Endodermal cell (in vitro differentiated cells): ENCODE measurements at regions not wholly inside any gene's neighbourhood (a gene's known extent, or its start where the extent isn't known, plus 50 kb on each side); places are given as distances from the start of the nearest gene placed in this dataset.

Experiments used
- DNase-seq: peaks from one replicate; pipeline ENCODE4 v3.0.0-alpha.2; 2017
- H3K27ac ChIP-seq: 2 replicates; pipeline ENCODE4 v1.5.1; 2013; ENCODE audit warnings: mild to moderate bottlenecking, low read depth, low read length, moderate library complexity
- H3K27me3 ChIP-seq: 2 replicates; pipeline ENCODE4 v1.6.1; 2013; ENCODE audit warnings: mild to moderate bottlenecking, low read length, moderate library complexity; ENCODE audit not compliant: insufficient read depth, control insufficient read depth, poor library complexity, severe bottlenecking
- H3K36me3 ChIP-seq: 2 replicates; pipeline ENCODE4 v1.7.0; 2013; ENCODE audit warnings: mild to moderate bottlenecking, low read length, moderate library complexity; ENCODE audit not compliant: control insufficient read depth, insufficient read depth
- H3K4me1 ChIP-seq: one replicate; pipeline ENCODE4 v1.7.0; 2013; ENCODE audit warnings: low read length; ENCODE audit not compliant: control insufficient read depth, insufficient read depth
- H3K4me3 ChIP-seq: 2 replicates; pipeline ENCODE4 v1.5.1; 2013; ENCODE audit warnings: mild to moderate bottlenecking, low read length, moderate library complexity
- H3K9ac ChIP-seq: 2 replicates; pipeline ENCODE4 v1.6.1; 2013; ENCODE audit warnings: mild to moderate bottlenecking, low read length, moderate library complexity; ENCODE audit not compliant: poor library complexity, severe bottlenecking; ENCODE audit errors: extremely low read depth
- H3K9me3 ChIP-seq: 2 replicates; pipeline ENCODE4 v1.6.1; 2013; ENCODE audit warnings: mild to moderate bottlenecking, low read length, moderate library complexity; ENCODE audit not compliant: control insufficient read depth
- H3K27ac Mint-ChIP-seq: 2 replicates; pipeline ENCODE4 v1.8.0; 2020; ENCODE audit warnings: mixed read lengths
- H3K27me3 Mint-ChIP-seq: 2 replicates; pipeline ENCODE4 v1.8.0; 2021; ENCODE audit warnings: mild to moderate bottlenecking, mixed read lengths; ENCODE audit not compliant: insufficient read depth
- H3K36me3 Mint-ChIP-seq: 2 replicates; pipeline ENCODE4 v1.8.0; 2020; ENCODE audit warnings: low read depth, mixed read lengths
- H3K4me1 Mint-ChIP-seq: 2 replicates; pipeline ENCODE4 v1.8.0; 2020; ENCODE audit warnings: mixed read lengths
- H3K4me3 Mint-ChIP-seq: 2 replicates; pipeline ENCODE4 v1.8.0; 2020; ENCODE audit warnings: mild to moderate bottlenecking, moderate library complexity, mixed read lengths
- H3K9me3 Mint-ChIP-seq: 2 replicates; pipeline ENCODE4 v1.8.0; 2020; ENCODE audit warnings: mild to moderate bottlenecking, mixed read lengths
- WGBS, 2 experiments: methylation state at CpG; one replicate each; pipeline versions ENCODE4 v1.1.5 to v1.1.7; 2013; ENCODE audit warnings: missing lambda C conversion rate in 2 of 2, mixed read lengths in 1 of 2; ENCODE audit not compliant: insufficient coverage in 1 of 2, insufficient read length in 1 of 2; 5-methylcytosine and 5-hydroxymethylcytosine counted together
- TF ChIP-seq, protein P1 (sequence below): fragments of 200-600 bp; sonication (generic); conservative IDR thresholded peaks from 2 replicates; pipeline ENCODE4 v1.5.0; 2021; ENCODE audit warnings: antibody characterized with exemption, mild to moderate bottlenecking

DNA sequence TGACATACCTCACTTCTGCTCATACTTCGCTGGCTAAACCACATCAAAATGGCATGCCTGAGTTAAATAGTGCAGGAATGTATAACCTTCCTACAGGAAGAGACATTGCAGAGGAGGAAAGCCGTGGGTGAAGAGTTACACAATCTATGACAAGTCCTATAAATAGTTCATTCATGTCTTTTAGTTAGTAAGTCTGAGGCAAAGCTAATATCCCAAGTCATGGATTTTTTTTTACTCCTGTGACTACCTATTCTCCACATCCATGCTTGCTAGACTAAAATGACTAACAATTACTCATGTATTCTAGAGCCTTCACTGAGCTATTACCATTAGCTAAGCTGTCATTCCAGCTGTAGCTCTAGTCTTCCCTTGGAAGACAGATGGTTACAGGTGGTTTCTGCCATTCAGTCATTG, 391.3 kb downstream of the NR2F1-AS1 start:
- H3K4me1 Mint-ChIP-seq, result peaks cover 6% of the 10 kb centered on the region
- H3K27ac ChIP-seq, result no peak overlapping the region
- H3K4me3 Mint-ChIP-seq, result no peak overlapping the region

DNA sequence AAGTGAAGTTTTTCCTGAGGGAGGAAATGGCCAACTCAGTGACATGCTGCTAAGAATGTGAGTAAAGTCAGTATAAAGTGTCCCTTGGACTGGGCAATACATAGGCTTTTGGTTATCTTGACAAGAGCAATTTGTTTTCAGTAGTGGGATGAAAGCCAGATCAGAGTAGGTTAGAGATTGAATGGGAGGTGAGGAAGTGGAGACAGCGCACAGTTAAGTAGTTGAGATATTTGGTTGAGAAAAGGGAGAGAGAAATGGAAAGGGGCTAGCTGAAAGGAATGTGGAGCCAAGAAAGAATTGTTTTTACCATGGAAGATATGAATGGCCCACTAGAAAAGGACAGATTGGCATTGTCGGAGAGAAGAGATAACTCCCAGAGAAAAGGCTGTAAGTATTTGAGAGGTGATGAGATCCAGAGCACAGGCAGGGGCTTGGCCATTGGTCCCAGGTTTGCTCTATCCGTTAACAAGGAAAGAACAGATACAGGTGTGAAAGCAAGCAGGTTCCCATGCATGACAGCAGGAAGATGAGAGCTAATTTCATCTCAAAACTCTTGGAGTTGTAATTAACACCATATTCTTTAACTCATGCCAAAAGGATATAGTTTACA, 392.0 kb downstream of the NR2F1-AS1 start:
- no peaks in the 10 kb centered on the region for H3K27me3 ChIP-seq
- WGBS, 2 experiments, result 89 to 91% methylated on average over 1 to 3 of the region's 3 CpGs
- H3K4me1 ChIP-seq, result no peaks in the 10 kb centered on the region
- Mint-ChIP-seq H3K4me3 (no peak overlapping the region), H3K36me3 (no peaks in the 10 kb centered on the region), H3K9me3 (no peaks in the 10 kb centered on the region), H3K27ac (no peak overlapping the region), H3K27me3 (no peaks in the 10 kb centered on the region), H3K4me1 (peaks cover 6% of the 10 kb centered on the region)
- H3K9ac ChIP-seq, result no peak overlapping the region
- TF ChIP-seq, protein P1, sequence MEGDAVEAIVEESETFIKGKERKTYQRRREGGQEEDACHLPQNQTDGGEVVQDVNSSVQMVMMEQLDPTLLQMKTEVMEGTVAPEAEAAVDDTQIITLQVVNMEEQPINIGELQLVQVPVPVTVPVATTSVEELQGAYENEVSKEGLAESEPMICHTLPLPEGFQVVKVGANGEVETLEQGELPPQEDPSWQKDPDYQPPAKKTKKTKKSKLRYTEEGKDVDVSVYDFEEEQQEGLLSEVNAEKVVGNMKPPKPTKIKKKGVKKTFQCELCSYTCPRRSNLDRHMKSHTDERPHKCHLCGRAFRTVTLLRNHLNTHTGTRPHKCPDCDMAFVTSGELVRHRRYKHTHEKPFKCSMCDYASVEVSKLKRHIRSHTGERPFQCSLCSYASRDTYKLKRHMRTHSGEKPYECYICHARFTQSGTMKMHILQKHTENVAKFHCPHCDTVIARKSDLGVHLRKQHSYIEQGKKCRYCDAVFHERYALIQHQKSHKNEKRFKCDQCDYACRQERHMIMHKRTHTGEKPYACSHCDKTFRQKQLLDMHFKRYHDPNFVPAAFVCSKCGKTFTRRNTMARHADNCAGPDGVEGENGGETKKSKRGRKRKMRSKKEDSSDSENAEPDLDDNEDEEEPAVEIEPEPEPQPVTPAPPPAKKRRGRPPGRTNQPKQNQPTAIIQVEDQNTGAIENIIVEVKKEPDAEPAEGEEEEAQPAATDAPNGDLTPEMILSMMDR, result no peak
- DNase-seq, result no peak
- H3K9me3 ChIP-seq, result no peaks in the 10 kb centered on the region
- no peak overlapping the region for H3K27ac ChIP-seq
- no peaks in the 10 kb centered on the region for H3K36me3 ChIP-seq
- H3K4me3 ChIP-seq, result no peak overlapping the region

More for the DNA sequence above, 391.3 kb downstream of the NR2F1-AS1 start:
- Mint-ChIP-seq H3K27me3 (no peaks in the 10 kb centered on the region), H3K9me3 (no peaks in the 10 kb centered on the region), H3K27ac (no peak overlapping the region), H3K36me3 (no peaks in the 10 kb centered on the region)
- no peaks in the 10 kb centered on the region for H3K27me3 ChIP-seq
- H3K4me1 ChIP-seq, result no peaks in the 10 kb centered on the region
- H3K9me3 ChIP-seq, result no peaks in the 10 kb centered on the region
- WGBS, 2 experiments, result 100% methylated on average over 2 of the region's 2 CpGs; no CpG with 5 or more reads in 1 of the 2 experiments
- TF ChIP-seq, protein P1, result no peak
- DNase-seq, result no peak
- no peak overlapping the region for H3K9ac ChIP-seq
- no peak overlapping the region for H3K4me3 ChIP-seq
- no peaks in the 10 kb centered on the region for H3K36me3 ChIP-seq

DNA sequence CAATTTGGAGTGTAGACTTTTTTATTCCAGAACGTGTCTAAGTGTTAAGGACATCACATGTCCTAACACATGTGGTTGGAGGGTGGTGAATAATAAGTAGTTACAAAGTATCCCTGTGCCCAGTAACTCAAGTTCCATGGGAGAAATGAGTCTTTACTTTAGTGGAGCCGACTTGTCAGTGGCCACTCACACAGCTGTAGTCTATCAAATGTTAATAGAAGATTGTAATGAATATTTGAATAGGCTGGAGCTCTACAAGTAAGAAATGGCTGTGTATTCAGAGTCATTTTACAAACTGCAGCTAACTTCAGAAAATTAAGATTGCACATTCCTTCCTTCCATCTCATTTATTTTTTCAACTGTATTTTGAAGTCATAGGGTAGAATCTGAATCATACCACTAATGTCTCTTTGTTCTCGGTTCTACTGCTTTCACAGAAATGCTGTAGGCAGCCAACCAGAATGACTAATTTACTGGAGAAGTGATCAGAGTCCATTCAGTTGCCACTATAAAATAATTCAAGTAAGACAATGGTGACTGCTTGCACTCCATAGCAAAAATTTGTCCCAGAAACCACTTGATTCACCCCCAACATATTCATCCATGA, 394.8 kb downstream of the NR2F1-AS1 start:
- H3K9me3 ChIP-seq, result no peaks in the 10 kb centered on the region
- no peaks in the 10 kb centered on the region for H3K27me3 ChIP-seq
- H3K9ac ChIP-seq, result no peak overlapping the region
- Mint-ChIP-seq H3K27ac (no peak overlapping the region), H3K4me3 (no peak overlapping the region), H3K9me3 (no peaks in the 10 kb centered on the region), H3K27me3 (no peaks in the 10 kb centered on the region), H3K4me1 (no peaks in the 10 kb centered on the region), H3K36me3 (no peaks in the 10 kb centered on the region)
- no peaks in the 10 kb centered on the region for H3K36me3 ChIP-seq
- no peak overlapping the region for H3K4me3 ChIP-seq
- no peaks in the 10 kb centered on the region for H3K4me1 ChIP-seq
- TF ChIP-seq, protein P1, result no peak
- no peak overlapping the region for H3K27ac ChIP-seq
- 76 to 92% methylated on average over 2 to 3 of the region's 3 CpGs for WGBS, 2 experiments
- DNase-seq, result no peak
